ENCODE measurements at regions not wholly inside any gene's neighbourhood (a gene's known extent, or its start where the extent isn't known, plus 50 kb on each side); places are given as distances from the start of the nearest gene placed in this dataset.

GRCh38 chr2:2747797-2748301, 416.8 kb upstream of the MYT1L start:
- Histone ChIP-seq H3K4me1 (replicated peaks) (no peaks in the 10 kb centered on the region), H3K36me3 (no peaks in the 10 kb centered on the region), H3K9me3 (no peaks in the 10 kb centered on the region), H3K4me3 (no peak overlapping the region), H3K27ac (no peak overlapping the region), H3K27me3 (replicated peaks; ENCODE audit: insufficient read depth) (no peaks in the 10 kb centered on the region)
- no peak for TF ChIP-seq POLR2AphosphoS5 (IDR thresholded peaks at IDR 0.05)
- 71% methylated on average over 7 of the region's 7 CpGs for WGBS
- no peak for DNase-seq (ENCODE audit: low spot score)
- intact Hi-C loops (cut with DNase I) = no loop called here

- H3K27me3 ChIP-seq (replicated peaks; ENCODE audit: insufficient read depth) = no peaks in the 10 kb centered on the region
- no peaks in the 10 kb centered on the region for H3K4me1 ChIP-seq (replicated peaks)
- H3K4me3 ChIP-seq = no peak overlapping the region
- H3K27ac ChIP-seq = no peak overlapping the region
- no peak for TF ChIP-seq CTCF (IDR thresholded peaks at IDR 0.05)
- no peak for TF ChIP-seq POLR2A (IDR thresholded peaks at IDR 0.05)
- TF ChIP-seq POLR2AphosphoS5 (IDR thresholded peaks at IDR 0.05) = no peak
- intact Hi-C loops (cut with DNase I) = no loop called here
- 91% methylated on average over 6 of the region's 6 CpGs for WGBS
- H3K9me3 ChIP-seq = no peaks in the 10 kb centered on the region
- H3K36me3 ChIP-seq = no peaks in the 10 kb centered on the region
- no peak for DNase-seq (ENCODE audit: low spot score)
Measured at GRCh38 chr2:2746731-2747130, 415.7 kb upstream of the MYT1L start.

- 96% methylated on average over 13 of the region's 13 CpGs for WGBS
- no peaks in the 10 kb centered on the region for H3K27me3 ChIP-seq (replicated peaks; ENCODE audit: insufficient read depth)
- TF ChIP-seq CTCF (IDR thresholded peaks at IDR 0.05) (no peak), POLR2A (IDR thresholded peaks at IDR 0.05) (no peak), POLR2AphosphoS5 (IDR thresholded peaks at IDR 0.05) (no peak)
- H3K4me1 ChIP-seq (replicated peaks) = no peaks in the 10 kb centered on the region
- H3K9me3 ChIP-seq = no peaks in the 10 kb centered on the region
- no peak for DNase-seq (ENCODE audit: low spot score)
- H3K27ac ChIP-seq = no peak overlapping the region
- H3K4me3 ChIP-seq = no peak overlapping the region
- H3K36me3 ChIP-seq = no peaks in the 10 kb centered on the region
- intact Hi-C loops (cut with DNase I) = no loop called here
Measured at GRCh38 chr2:2744958-2745715, 414.1 kb upstream of the MYT1L start.

GRCh38 chr2:2744107-2744506, 413.0 kb upstream of the MYT1L start:
- Histone ChIP-seq H3K4me1 (replicated peaks) (no peaks in the 10 kb centered on the region), H3K27me3 (replicated peaks; ENCODE audit: insufficient read depth) (no peaks in the 10 kb centered on the region), H3K36me3 (no peaks in the 10 kb centered on the region), H3K27ac (no peak overlapping the region), H3K4me3 (no peak overlapping the region), H3K9me3 (no peaks in the 10 kb centered on the region)
- TF ChIP-seq CTCF (IDR thresholded peaks at IDR 0.05) = no peak
- TF ChIP-seq POLR2AphosphoS5 (IDR thresholded peaks at IDR 0.05) = no peak
- TF ChIP-seq POLR2A (IDR thresholded peaks at IDR 0.05) = no peak
- no peak for DNase-seq (ENCODE audit: low spot score)
- 75% methylated on average over 5 of the region's 5 CpGs for WGBS
- intact Hi-C loops (cut with DNase I) = no loop called here

GRCh38 chr2:2743164-2743571, 412.1 kb upstream of the MYT1L start:
- Histone ChIP-seq H3K27me3 (replicated peaks; ENCODE audit: insufficient read depth) (no peaks in the 10 kb centered on the region), H3K4me3 (no peak overlapping the region), H3K36me3 (no peaks in the 10 kb centered on the region), H3K9me3 (no peaks in the 10 kb centered on the region), H3K27ac (no peak overlapping the region), H3K4me1 (replicated peaks) (no peaks in the 10 kb centered on the region)
- TF ChIP-seq POLR2AphosphoS5 (IDR thresholded peaks at IDR 0.05) (no peak), POLR2A (IDR thresholded peaks at IDR 0.05) (no peak), CTCF (IDR thresholded peaks at IDR 0.05) (no peak)
- intact Hi-C loops (cut with DNase I) = no loop called here
- WGBS = 37% methylated on average over 6 of the region's 6 CpGs
- no peak for DNase-seq (ENCODE audit: low spot score)
